Mammary epithelial cell (primary cell): ENCODE measurements at regions not wholly inside any gene's neighbourhood (a gene's known extent, or its start where the extent isn't known, plus 50 kb on each side); places are given as distances from the start of the nearest gene placed in this dataset.

Source experiments
- EZH2 ChIP-seq: IDR thresholded peaks from 2 replicates; pipeline ENCODE4 v1.6.1; 2012; ENCODE audit warnings: low read length, inconsistent platforms, borderline replicate concordance
- TF ChIP-seq, protein P1 (sequence below), 2 donors: IDR thresholded peaks in 1 of 2; conservative IDR thresholded peaks in 1 of 2; 2 replicates each; pipeline ENCODE4 v1.5.1; 2011 to 2012; ENCODE audit warnings: inconsistent platforms in 2 of 2, low read length in 2 of 2, mild to moderate bottlenecking in 2 of 2, control low read depth in 1 of 2, low read depth in 1 of 2; ENCODE audit not compliant: insufficient read depth in 1 of 2; ENCODE audit errors: extremely low read depth in 1 of 2

DNA sequence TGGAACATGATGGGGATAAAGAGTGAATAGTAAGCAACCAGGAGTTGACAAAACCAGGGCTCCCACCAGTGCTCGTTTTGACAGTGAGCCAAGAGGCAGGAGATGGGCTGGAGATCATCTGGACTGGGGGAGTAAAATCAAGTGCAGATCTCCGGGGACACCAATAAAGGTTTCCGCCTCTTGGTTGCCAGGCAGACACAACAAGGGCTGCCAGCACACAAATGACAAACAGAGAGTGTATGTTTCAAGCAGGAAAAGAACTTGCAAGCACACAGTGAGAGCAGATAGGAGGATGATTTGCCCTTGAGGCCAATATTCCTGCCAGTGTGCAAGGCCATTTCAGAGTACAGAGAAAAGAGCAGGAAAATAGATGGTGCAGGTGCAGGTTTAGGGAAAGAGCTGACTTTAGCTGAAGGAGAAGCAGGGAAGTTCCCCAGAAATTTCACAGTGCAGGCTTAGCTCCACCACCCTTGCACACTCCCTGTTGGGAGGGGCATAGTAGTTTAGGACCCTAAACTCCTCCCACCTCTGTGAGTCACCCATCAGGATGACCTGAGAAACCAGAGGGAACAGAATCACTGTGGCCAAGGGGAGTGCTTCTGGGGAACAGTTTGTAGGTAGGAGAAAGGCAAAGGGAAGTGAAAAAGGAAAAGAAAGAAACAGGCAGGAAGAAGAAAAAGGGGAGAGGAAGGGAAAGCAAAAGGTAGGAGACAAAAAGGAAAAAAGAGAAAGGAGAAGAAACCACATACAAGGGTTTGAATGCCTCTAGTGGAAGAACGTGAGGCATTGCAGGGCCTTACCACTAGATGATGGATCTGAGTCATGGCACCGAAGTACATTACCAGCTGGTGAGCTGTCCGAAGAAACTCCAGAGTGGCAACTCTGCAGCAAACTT lies 404.4 kb downstream of the SLC6A15 start:
- TF ChIP-seq EZH2: no peak
- TF ChIP-seq, protein P1, sequence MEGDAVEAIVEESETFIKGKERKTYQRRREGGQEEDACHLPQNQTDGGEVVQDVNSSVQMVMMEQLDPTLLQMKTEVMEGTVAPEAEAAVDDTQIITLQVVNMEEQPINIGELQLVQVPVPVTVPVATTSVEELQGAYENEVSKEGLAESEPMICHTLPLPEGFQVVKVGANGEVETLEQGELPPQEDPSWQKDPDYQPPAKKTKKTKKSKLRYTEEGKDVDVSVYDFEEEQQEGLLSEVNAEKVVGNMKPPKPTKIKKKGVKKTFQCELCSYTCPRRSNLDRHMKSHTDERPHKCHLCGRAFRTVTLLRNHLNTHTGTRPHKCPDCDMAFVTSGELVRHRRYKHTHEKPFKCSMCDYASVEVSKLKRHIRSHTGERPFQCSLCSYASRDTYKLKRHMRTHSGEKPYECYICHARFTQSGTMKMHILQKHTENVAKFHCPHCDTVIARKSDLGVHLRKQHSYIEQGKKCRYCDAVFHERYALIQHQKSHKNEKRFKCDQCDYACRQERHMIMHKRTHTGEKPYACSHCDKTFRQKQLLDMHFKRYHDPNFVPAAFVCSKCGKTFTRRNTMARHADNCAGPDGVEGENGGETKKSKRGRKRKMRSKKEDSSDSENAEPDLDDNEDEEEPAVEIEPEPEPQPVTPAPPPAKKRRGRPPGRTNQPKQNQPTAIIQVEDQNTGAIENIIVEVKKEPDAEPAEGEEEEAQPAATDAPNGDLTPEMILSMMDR (conservative IDR thresholded peaks at IDR 0.05 in 1 of 2, IDR thresholded peaks at IDR 0.05 in 1 of 2; ENCODE audit: extremely low read depth in 1 of 2, insufficient read depth in 1 of 2, low read depth in 1 of 2, low read length in 2 of 2): peak; percentile 73 to 75
